Smooth muscle cell (in vitro differentiated cells): ENCODE measurements at regions not wholly inside any gene's neighbourhood (a gene's known extent, or its start where the extent isn't known, plus 50 kb on each side); places are given as distances from the start of the nearest gene placed in this dataset.

Source experiments
- DNase-seq: peaks from one replicate; lab custom pipeline; 2025; ENCODE audit not compliant: unreplicated experiment; lab: John Stamatoyannopoulos, UW
- H2AFZ ChIP-seq: fragments of 200-600 bp; sonication (generic); 2 replicates; pipeline ENCODE4 v1.6.0; 2016; ENCODE audit warnings: antibody characterized with exemption, low read depth, mild to moderate bottlenecking
- H3F3A ChIP-seq: fragments of 200-600 bp; sonication (generic); 2 replicates; pipeline ENCODE4 v1.6.0; 2017; ENCODE audit warnings: antibody characterized with exemption, low read depth
- H3K27ac ChIP-seq: fragments of 200-600 bp; sonication (generic); 2 replicates; pipeline ENCODE4 v1.5.1; 2016; ENCODE audit warnings: low read depth, mild to moderate bottlenecking
- H3K27me3 ChIP-seq: fragments of 200-600 bp; sonication (generic); 2 replicates; pipeline ENCODE4 v1.6.1; 2016; ENCODE audit warnings: low read depth, mild to moderate bottlenecking
- H3K36me3 ChIP-seq: fragments of 200-600 bp; sonication (generic); 2 replicates; pipeline ENCODE4 v1.5.1; 2016; ENCODE audit warnings: low read depth
- H3K4me1 ChIP-seq: fragments of 200-600 bp; sonication (generic); 2 replicates; pipeline ENCODE4 v1.5.1; 2016; ENCODE audit warnings: low read depth
- H3K4me2 ChIP-seq: fragments of 200-600 bp; sonication (generic); 2 replicates; pipeline ENCODE4 v1.6.0; 2016; ENCODE audit warnings: mild to moderate bottlenecking
- H3K4me3 ChIP-seq: fragments of 200-600 bp; sonication (generic); 2 replicates; pipeline ENCODE4 v1.5.1; 2016; ENCODE audit warnings: mild to moderate bottlenecking
- H3K79me2 ChIP-seq: fragments of 200-600 bp; sonication (generic); 2 replicates; pipeline ENCODE4 v1.6.0; 2016; ENCODE audit warnings: low read depth, mild to moderate bottlenecking
- H3K9ac ChIP-seq: fragments of 200-600 bp; sonication (generic); 2 replicates; pipeline ENCODE4 v1.6.0; 2016; ENCODE audit warnings: low read depth
- H3K9me3 ChIP-seq: fragments of 200-600 bp; sonication (generic); replicated peaks from 2 replicates; pipeline ENCODE4 v1.5.1; 2016; ENCODE audit warnings: low read depth
- H4K20me1 ChIP-seq: fragments of 200-600 bp; sonication (generic); 2 replicates; pipeline ENCODE4 v1.6.0; 2016; ENCODE audit warnings: low read depth
- CTCF ChIP-seq: fragments of 200-600 bp; sonication (generic); IDR thresholded peaks from 2 replicates; pipeline ENCODE4 v1.5.1; 2017; ENCODE audit warnings: borderline replicate concordance, mild to moderate bottlenecking, antibody characterized with exemption; ENCODE audit not compliant: insufficient read depth, poor library complexity, severe bottlenecking
- WGBS: methylation state at CpG from one replicate; pipeline ENCODE4 v1.1.7; 2016; ENCODE audit warnings: low lambda C conversion rate; 5-methylcytosine and 5-hydroxymethylcytosine counted together

GRCh38 chr10:8227246-8227645, 172.8 kb downstream of the GATA3 start:
- Histone ChIP-seq H3K27me3 (peaks cover 23% of the 10 kb centered on the region), H3K4me1 (no peaks in the 10 kb centered on the region), H2AFZ (no peak overlapping the region), H3K79me2 (no peaks in the 10 kb centered on the region), H3K27ac (no peak overlapping the region), H3F3A (no peaks in the 10 kb centered on the region), H4K20me1 (no peaks in the 10 kb centered on the region), H3K9ac (no peak overlapping the region), H3K9me3 (no peaks in the 10 kb centered on the region), H3K4me2 (no peak overlapping the region), H3K36me3 (no peaks in the 10 kb centered on the region), H3K4me3 (no peak overlapping the region)
- TF ChIP-seq CTCF: no peak
- DNase-seq: no peak
- 88% methylated on average over 6 of the region's 6 CpGs for WGBS

- H3K27ac ChIP-seq: no peak overlapping the region
- no peaks in the 10 kb centered on the region for H3K4me1 ChIP-seq
- peaks cover 20% of the 10 kb centered on the region for H3K27me3 ChIP-seq
- no peaks in the 10 kb centered on the region for H3K79me2 ChIP-seq
- WGBS: 76% methylated on average over 3 of the region's 3 CpGs
- H3K36me3 ChIP-seq: no peaks in the 10 kb centered on the region
- no peak overlapping the region for H3K9ac ChIP-seq
- no peak overlapping the region for H2AFZ ChIP-seq
- H3K9me3 ChIP-seq: no peaks in the 10 kb centered on the region
- H4K20me1 ChIP-seq: no peaks in the 10 kb centered on the region
- TF ChIP-seq CTCF: no peak
- H3F3A ChIP-seq: no peaks in the 10 kb centered on the region
- H3K4me2 ChIP-seq: no peak overlapping the region
- no peak for DNase-seq
- H3K4me3 ChIP-seq: no peak overlapping the region
These were observed 174.7 kb downstream of the GATA3 start for GRCh38 chr10:8229153-8229552.

- no peak for DNase-seq
- Histone ChIP-seq H3K79me2 (no peaks in the 10 kb centered on the region), H3K4me1 (no peaks in the 10 kb centered on the region), H2AFZ (no peak overlapping the region), H3K27ac (no peak overlapping the region), H3K4me3 (no peak overlapping the region), H3K4me2 (no peak overlapping the region), H3K9ac (no peak overlapping the region), H3K36me3 (no peaks in the 10 kb centered on the region), H3K9me3 (no peaks in the 10 kb centered on the region), H3K27me3 (peaks cover 31% of the 10 kb centered on the region), H3F3A (no peaks in the 10 kb centered on the region), H4K20me1 (no peaks in the 10 kb centered on the region)
- 95% methylated on average over 1 of the region's 1 CpG for WGBS
- TF ChIP-seq CTCF: no peak
These were observed 176.4 kb downstream of the GATA3 start for GRCh38 chr10:8230902-8231301.

- H3K27ac ChIP-seq: no peak overlapping the region
- H2AFZ ChIP-seq: no peak overlapping the region
- no peaks in the 10 kb centered on the region for H3K36me3 ChIP-seq
- no peak overlapping the region for H3K9ac ChIP-seq
- H3K27me3 ChIP-seq: peaks cover 27% of the 10 kb centered on the region
- H3K4me3 ChIP-seq: no peak overlapping the region
- H4K20me1 ChIP-seq: no peaks in the 10 kb centered on the region
- no peak for TF ChIP-seq CTCF
- DNase-seq: no peak
- WGBS: 84% methylated on average over 3 of the region's 3 CpGs
- no peaks in the 10 kb centered on the region for H3F3A ChIP-seq
- H3K4me2 ChIP-seq: no peak overlapping the region
- H3K4me1 ChIP-seq: no peaks in the 10 kb centered on the region
- no peaks in the 10 kb centered on the region for H3K9me3 ChIP-seq
- no peaks in the 10 kb centered on the region for H3K79me2 ChIP-seq
These were observed 178.6 kb downstream of the GATA3 start for GRCh38 chr10:8233049-8233448.
